GM13977 (cell line): ENCODE measurements at regions not wholly inside any gene's neighbourhood (a gene's known extent, or its start where the extent isn't known, plus 50 kb on each side); places are given as distances from the start of the nearest gene placed in this dataset.

Source experiments
- DNase-seq: peaks from one replicate; pipeline ENCODE4 v3.0.0; 2012; ENCODE audit warnings: low spot score
- CTCF ChIP-seq: IDR thresholded peaks from 2 replicates; pipeline ENCODE4 v1.5.1; 2012; ENCODE audit warnings: mild to moderate bottlenecking, control low read depth; ENCODE audit not compliant: insufficient read depth; ENCODE audit errors: extremely low read depth, missing control alignments
- in situ Hi-C: fragments of 300-500 bp; cut with MboI; formaldehyde crosslinking; loops from one replicate; pipeline ENCODE4 v1.12.0; 2022; ENCODE audit warnings: low sequenced_read_pairs, low pct_unique_long_range_greater_than_20kb, mixed read lengths, inconsistent platforms; ENCODE audit not compliant: unreplicated experiment

GRCh38 chr15:31805090-31805662 is 225.1 kb upstream of the CHRNA7 start:
- DNase-seq = no peak
- in situ Hi-C loops = no loop called here
- TF ChIP-seq CTCF = no peak

GRCh38 chr15:31806106-31806505 is 224.2 kb upstream of the CHRNA7 start:
- TF ChIP-seq CTCF = no peak
- in situ Hi-C loops = no loop called here
- DNase-seq = no peak

- no peak for DNase-seq
- in situ Hi-C loops = no loop called here
- TF ChIP-seq CTCF = no peak
Observed at GRCh38 chr15:31811641-31812040, 218.7 kb upstream of the CHRNA7 start.

- TF ChIP-seq CTCF = no peak
- in situ Hi-C loops = no loop called here
Observed at GRCh38 chr15:31814082-31814481, 216.2 kb upstream of the CHRNA7 start.

GRCh38 chr15:31815411-31816155 is 214.7 kb upstream of the CHRNA7 start:
- in situ Hi-C loops = no loop called here
- no peak for TF ChIP-seq CTCF
- no peak for DNase-seq

More at GRCh38 chr15:31814082-31814481, 216.2 kb upstream of the CHRNA7 start:
- DNase-seq = no peak

- in situ Hi-C loops = no loop called here
- TF ChIP-seq CTCF = no peak
- DNase-seq = no peak
Observed at GRCh38 chr15:31822463-31822862, 207.9 kb upstream of the CHRNA7 start.
